ENCODE measurements at regions not wholly inside any gene's neighbourhood (a gene's known extent, or its start where the extent isn't known, plus 50 kb on each side); places are given as distances from the start of the nearest gene placed in this dataset.

DNA sequence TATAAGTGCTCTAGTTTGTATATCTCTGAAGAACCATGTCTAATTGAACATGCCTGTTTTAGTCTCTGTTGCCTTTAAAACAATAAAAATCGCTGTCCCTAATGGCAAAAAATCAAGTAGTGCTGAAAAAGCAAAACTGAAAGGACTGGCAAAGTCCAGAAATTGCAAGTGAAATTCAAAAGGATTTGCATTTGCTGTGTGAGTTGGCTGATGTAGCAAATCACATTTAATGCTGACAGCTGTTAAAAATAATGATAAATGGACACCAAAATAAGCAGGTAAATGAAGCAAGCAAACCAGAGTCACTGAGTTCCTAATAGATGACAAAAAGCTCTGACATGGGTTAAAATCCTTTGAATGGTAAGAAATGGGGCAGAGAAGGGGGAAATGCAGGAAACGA lies 874.1 kb downstream of the GRM8 start:
- intact Hi-C loops (cut with micrococcal nuclease): no loop called here
- H3K27ac Mint-ChIP-seq: no peak overlapping the region
- H3K4me3 Mint-ChIP-seq: no peak overlapping the region

DNA sequence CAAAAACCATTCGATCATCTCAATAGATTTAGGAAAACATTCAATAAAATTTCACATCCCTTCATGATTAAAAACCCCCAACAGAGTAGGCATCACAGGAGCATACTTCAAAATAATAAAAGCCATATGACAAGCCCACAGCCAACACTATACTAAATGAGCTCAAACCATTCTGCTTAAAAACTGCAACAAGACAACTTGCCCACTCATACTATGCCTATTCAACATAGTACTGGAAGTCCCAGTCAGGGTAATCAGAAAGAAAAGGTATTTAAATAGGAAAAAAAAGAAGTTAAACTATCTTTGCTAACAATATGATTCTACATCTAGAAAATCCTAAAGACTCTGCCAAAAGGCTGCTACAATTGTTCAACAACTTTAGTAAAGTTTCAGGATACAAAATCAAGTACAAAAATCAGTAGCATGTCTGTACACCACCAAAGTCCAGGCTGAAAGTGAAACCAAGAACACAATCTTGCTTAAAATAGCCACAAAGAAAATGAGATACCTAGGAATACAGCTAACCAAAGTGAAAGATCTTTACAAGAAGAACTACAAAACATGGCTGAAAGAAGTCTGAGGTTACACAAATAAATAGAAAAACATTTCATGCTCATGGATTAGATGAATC lies 882.6 kb downstream of the GRM8 start:
- Mint-ChIP-seq H3K9me3 (peaks cover 30% of the 10 kb centered on the region), H3K4me3 (no peak overlapping the region), H3K27ac (no peak overlapping the region), H3K27me3 (no peaks in the 10 kb centered on the region), H3K4me1 (ENCODE audit: low read depth) (no peaks in the 10 kb centered on the region), H3K36me3 (ENCODE audit: low read depth) (no peaks in the 10 kb centered on the region)
- intact Hi-C loops (cut with micrococcal nuclease): no loop called here

More for the DNA sequence above, 874.1 kb downstream of the GRM8 start:
- Mint-ChIP-seq H3K9me3 (no peaks in the 10 kb centered on the region), H3K4me1 (ENCODE audit: low read depth) (no peaks in the 10 kb centered on the region), H3K36me3 (ENCODE audit: low read depth) (no peaks in the 10 kb centered on the region), H3K27me3 (no peaks in the 10 kb centered on the region)

DNA sequence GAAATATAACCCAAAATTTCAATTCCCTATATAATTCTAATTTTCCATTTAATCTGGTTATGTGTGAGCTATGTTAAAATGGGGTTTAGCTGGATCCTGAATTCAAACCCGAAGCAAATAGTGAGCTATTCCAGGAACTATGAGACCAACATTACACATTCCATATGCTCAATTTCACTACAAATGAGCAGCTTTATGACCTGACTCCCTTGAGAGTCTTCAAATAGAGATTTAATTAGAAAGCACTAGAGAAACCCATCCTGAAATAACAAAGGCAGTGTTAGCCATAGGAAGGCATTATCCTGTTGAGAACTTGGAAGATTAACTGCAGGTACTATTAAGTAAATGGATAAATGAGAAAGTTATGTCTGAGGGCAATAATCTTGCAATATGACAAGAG lies 890.0 kb downstream of the GRM8 start:
- intact Hi-C loops (cut with micrococcal nuclease): no loop called here
- Mint-ChIP-seq H3K4me3 (no peak overlapping the region), H3K9me3 (no peaks in the 10 kb centered on the region), H3K27me3 (no peaks in the 10 kb centered on the region), H3K27ac (no peak overlapping the region), H3K36me3 (ENCODE audit: low read depth) (no peaks in the 10 kb centered on the region), H3K4me1 (ENCODE audit: low read depth) (no peaks in the 10 kb centered on the region)

GRCh38 chr7:126361183-126361582 lies 891.6 kb downstream of the GRM8 start:
- Mint-ChIP-seq H3K4me1 (ENCODE audit: low read depth) (no peaks in the 10 kb centered on the region), H3K4me3 (no peak overlapping the region), H3K27me3 (no peaks in the 10 kb centered on the region), H3K9me3 (no peaks in the 10 kb centered on the region), H3K27ac (no peak overlapping the region), H3K36me3 (ENCODE audit: low read depth) (no peaks in the 10 kb centered on the region)
- intact Hi-C loops (cut with micrococcal nuclease): no loop called here

DNA sequence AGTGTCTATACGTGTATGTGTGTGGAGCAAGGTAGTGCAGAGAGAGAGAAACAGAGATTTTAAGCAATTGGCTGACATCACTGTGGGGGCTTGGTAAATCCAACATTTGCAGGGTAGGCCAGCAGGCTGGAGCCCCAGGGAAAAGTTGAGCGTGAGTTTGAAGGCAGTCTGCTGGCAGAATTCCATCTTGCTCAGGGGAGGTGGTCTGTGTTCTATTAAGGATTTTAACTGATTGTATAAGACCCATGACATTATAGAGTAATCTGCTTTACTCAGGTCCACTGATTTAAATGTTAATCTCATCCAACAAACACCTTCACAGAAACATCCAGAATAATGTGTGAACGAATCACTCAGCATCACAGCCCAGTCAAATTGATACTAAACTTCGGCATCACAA lies 912.9 kb downstream of the GRM8 start:
- intact Hi-C loops (cut with micrococcal nuclease): no loop called here
- Mint-ChIP-seq H3K4me3 (no peak overlapping the region), H3K4me1 (ENCODE audit: low read depth) (no peaks in the 10 kb centered on the region), H3K36me3 (ENCODE audit: low read depth) (no peaks in the 10 kb centered on the region), H3K27ac (no peak overlapping the region), H3K27me3 (no peaks in the 10 kb centered on the region), H3K9me3 (peaks cover 19% of the 10 kb centered on the region)

GRCh38 chr7:126305671-126306070 lies 947.1 kb downstream of the GRM8 start:
- Mint-ChIP-seq H3K9me3 (peaks cover 39% of the 10 kb centered on the region), H3K36me3 (ENCODE audit: low read depth) (no peaks in the 10 kb centered on the region), H3K4me1 (ENCODE audit: low read depth) (no peaks in the 10 kb centered on the region), H3K27ac (no peak overlapping the region), H3K27me3 (no peaks in the 10 kb centered on the region), H3K4me3 (no peak overlapping the region)
- intact Hi-C loops (cut with micrococcal nuclease): no loop called here

DNA sequence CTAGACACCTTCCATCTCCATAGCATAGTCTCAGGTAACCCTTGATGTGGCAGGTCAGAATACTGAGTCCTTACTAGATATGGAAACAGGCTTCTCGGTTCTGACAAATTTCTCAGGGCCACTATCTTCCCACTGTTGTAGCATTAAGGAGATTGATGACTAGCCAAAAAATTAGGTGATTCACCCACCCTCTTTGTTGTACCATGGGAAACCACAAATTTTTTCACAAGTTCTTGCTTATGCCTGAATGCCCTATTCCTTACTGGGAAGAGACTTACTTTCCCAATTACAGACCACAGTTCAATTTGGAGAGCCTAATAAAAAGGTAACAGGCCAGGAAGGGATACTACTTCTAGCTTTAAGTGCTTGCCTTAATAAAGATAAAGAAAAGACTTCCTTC lies 948.8 kb downstream of the GRM8 start:
- intact Hi-C loops (cut with micrococcal nuclease): no loop called here
- Mint-ChIP-seq H3K4me3 (no peak overlapping the region), H3K27ac (no peak overlapping the region), H3K36me3 (ENCODE audit: low read depth) (no peaks in the 10 kb centered on the region), H3K9me3 (peaks cover 49% of the 10 kb centered on the region), H3K27me3 (no peaks in the 10 kb centered on the region), H3K4me1 (ENCODE audit: low read depth) (no peaks in the 10 kb centered on the region)

- Mint-ChIP-seq H3K4me1 (ENCODE audit: low read depth) (no peaks in the 10 kb centered on the region), H3K4me3 (no peak overlapping the region), H3K9me3 (peaks cover 56% of the 10 kb centered on the region), H3K27me3 (no peaks in the 10 kb centered on the region), H3K27ac (no peak overlapping the region), H3K36me3 (ENCODE audit: low read depth) (no peaks in the 10 kb centered on the region)
- intact Hi-C loops (cut with micrococcal nuclease): no loop called here
Observed at GRCh38 chr7:126302639-126303038, 950.1 kb downstream of the GRM8 start.

- H3K36me3 Mint-ChIP-seq (ENCODE audit: low read depth): no peaks in the 10 kb centered on the region
- no peaks in the 10 kb centered on the region for H3K27me3 Mint-ChIP-seq
- H3K9me3 Mint-ChIP-seq: peaks cover 32% of the 10 kb centered on the region
- no peak overlapping the region for H3K4me3 Mint-ChIP-seq
- no peaks in the 10 kb centered on the region for H3K4me1 Mint-ChIP-seq (ENCODE audit: low read depth)
- intact Hi-C loops (cut with micrococcal nuclease): no loop called here
- H3K27ac Mint-ChIP-seq: no peak overlapping the region
Observed at GRCh38 chr7:126286317-126286716, 966.4 kb downstream of the GRM8 start.

GRCh38 chr7:126236261-126236660 lies 1016.5 kb downstream of the GRM8 start:
- intact Hi-C loops (cut with micrococcal nuclease): no loop called here
- Mint-ChIP-seq H3K4me3 (no peak overlapping the region), H3K9me3 (peaks cover 25% of the 10 kb centered on the region), H3K27me3 (no peaks in the 10 kb centered on the region), H3K27ac (no peak overlapping the region), H3K36me3 (ENCODE audit: low read depth) (no peaks in the 10 kb centered on the region), H3K4me1 (ENCODE audit: low read depth) (no peaks in the 10 kb centered on the region)

DNA sequence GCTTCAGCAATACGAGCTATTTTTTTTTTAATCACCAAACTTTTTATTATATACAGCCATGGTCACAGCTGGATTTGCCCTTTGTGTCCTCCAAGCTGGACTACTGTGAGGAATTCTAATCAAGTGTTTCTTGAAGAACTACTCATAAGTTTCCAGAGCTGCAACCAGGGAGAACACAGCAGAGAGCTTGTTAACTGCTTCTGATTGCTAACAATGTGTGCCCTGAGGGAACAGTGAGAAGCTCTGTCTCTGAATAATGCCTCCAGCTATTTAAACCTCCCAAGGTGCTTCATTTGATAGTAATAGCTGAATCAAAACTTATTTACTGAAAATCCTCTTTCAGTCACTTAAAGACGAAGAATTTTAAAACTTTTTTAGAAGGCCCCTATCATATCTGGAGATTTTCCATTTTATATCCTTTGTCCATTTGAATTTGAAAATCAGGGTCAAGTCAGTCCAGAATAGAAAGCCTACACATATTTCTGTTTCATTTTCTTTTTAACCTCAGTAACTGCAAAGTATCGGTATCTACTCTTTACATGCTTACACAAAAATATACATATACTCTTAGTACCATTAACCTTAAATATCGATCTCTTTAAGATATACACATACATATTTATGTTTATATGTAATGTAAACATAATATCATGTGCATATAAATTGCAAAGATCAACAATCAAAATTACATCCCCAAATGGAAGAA lies 1024.2 kb downstream of the GRM8 start:
- intact Hi-C loops (cut with micrococcal nuclease): no loop called here
- Mint-ChIP-seq H3K9me3 (peaks cover 32% of the 10 kb centered on the region), H3K27me3 (no peaks in the 10 kb centered on the region), H3K36me3 (ENCODE audit: low read depth) (no peaks in the 10 kb centered on the region), H3K27ac (no peak overlapping the region), H3K4me1 (ENCODE audit: low read depth) (no peaks in the 10 kb centered on the region), H3K4me3 (no peak overlapping the region)

GRCh38 chr7:126227643-126228042 lies 1025.1 kb downstream of the GRM8 start:
- intact Hi-C loops (cut with micrococcal nuclease): no loop called here
- no peak overlapping the region for H3K4me3 Mint-ChIP-seq
- no peaks in the 10 kb centered on the region for H3K36me3 Mint-ChIP-seq (ENCODE audit: low read depth)
- H3K27me3 Mint-ChIP-seq: no peaks in the 10 kb centered on the region
- H3K9me3 Mint-ChIP-seq: peaks cover 32% of the 10 kb centered on the region
- H3K4me1 Mint-ChIP-seq (ENCODE audit: low read depth): no peaks in the 10 kb centered on the region
- H3K27ac Mint-ChIP-seq: no peak overlapping the region

GRCh38 chr7:126227055-126227454 lies 1025.7 kb downstream of the GRM8 start:
- intact Hi-C loops (cut with micrococcal nuclease): no loop called here
- Mint-ChIP-seq H3K27me3 (no peaks in the 10 kb centered on the region), H3K9me3 (peaks cover 38% of the 10 kb centered on the region), H3K4me3 (no peak overlapping the region), H3K27ac (no peak overlapping the region), H3K36me3 (ENCODE audit: low read depth) (no peaks in the 10 kb centered on the region), H3K4me1 (ENCODE audit: low read depth) (no peaks in the 10 kb centered on the region)

DNA sequence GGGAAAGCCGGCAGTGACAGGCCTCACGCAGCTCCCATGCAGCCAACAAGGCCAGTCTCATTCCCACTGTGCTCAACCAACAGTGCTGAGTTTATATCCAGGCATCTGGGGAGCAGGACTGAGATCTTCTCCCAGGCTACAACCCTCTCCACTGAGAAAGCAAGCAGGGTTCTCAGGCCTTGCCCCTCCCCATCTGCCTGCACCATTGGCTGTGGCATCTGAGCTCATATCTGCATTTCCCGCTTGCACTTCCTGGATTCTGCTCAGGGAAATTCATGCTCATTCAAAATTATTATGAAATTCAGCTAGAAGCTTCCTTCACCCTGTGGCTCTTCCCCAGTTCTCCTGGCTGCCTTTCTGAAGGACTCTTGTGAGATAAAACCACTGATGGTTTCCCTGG lies 1029.0 kb downstream of the GRM8 start:
- no peaks in the 10 kb centered on the region for H3K36me3 Mint-ChIP-seq (ENCODE audit: low read depth)

GRCh38 chr7:126222782-126223181 lies 1030.0 kb downstream of the GRM8 start:
- Mint-ChIP-seq H3K36me3 (ENCODE audit: low read depth) (no peaks in the 10 kb centered on the region), H3K27me3 (no peaks in the 10 kb centered on the region), H3K9me3 (peaks cover 60% of the 10 kb centered on the region), H3K4me3 (no peak overlapping the region), H3K27ac (no peak overlapping the region), H3K4me1 (ENCODE audit: low read depth) (no peaks in the 10 kb centered on the region)
- intact Hi-C loops (cut with micrococcal nuclease): no loop called here

More for the DNA sequence above, 1029.0 kb downstream of the GRM8 start:
- no peaks in the 10 kb centered on the region for H3K27me3 Mint-ChIP-seq
- no peaks in the 10 kb centered on the region for H3K4me1 Mint-ChIP-seq (ENCODE audit: low read depth)
- no peak overlapping the region for H3K27ac Mint-ChIP-seq
- intact Hi-C loops (cut with micrococcal nuclease): no loop called here
- peaks cover 60% of the 10 kb centered on the region for H3K9me3 Mint-ChIP-seq
- H3K4me3 Mint-ChIP-seq: no peak overlapping the region

Data from dendritic cell treated with granulocyte-macrophage colony-stimulating factor and Interleukin-4, amounts not matched to agents 40 ng/mL and 50 ng/mL, for 4 days (primary cell).